ENCODE measurements at regions not wholly inside any gene's neighbourhood (a gene's known extent, or its start where the extent isn't known, plus 50 kb on each side); places are given as distances from the start of the nearest gene placed in this dataset.

DNA sequence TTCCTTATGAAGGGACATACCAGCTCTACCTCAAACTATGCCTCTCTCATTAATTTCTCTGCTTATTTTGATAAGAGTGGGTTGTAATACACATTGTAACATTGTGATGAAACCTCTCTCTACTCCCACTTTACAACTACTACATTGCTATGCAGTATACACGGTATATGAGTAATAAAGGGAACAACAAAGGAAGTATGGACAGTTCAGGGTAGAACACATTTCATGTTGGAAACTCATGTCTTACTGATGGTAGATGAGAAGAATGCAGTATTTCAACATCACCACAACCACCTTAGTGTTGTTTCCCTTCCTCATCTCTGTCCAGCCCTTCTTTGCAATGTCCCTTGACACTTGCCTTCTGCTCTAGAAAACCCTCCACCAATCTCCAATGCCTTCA is 515.9 kb upstream of the CELF4 start:
- no peak overlapping the region for H3K4me3 ChIP-seq (replicated peaks in 1 of 2; ENCODE audit: low read depth in 2 of 2, low read length in 2 of 2)
- DNase-seq (ENCODE audit: low read depth in 2 of 2), result no peak
- no peak for TF ChIP-seq CTCF (IDR thresholded peaks at IDR 0.05; ENCODE audit: low read depth, low read length)

GRCh38 chr18:38077229-38077628 is 511.6 kb upstream of the CELF4 start:
- DNase-seq (ENCODE audit: low read depth in 2 of 2), result no peak
- TF ChIP-seq CTCF (IDR thresholded peaks at IDR 0.05; ENCODE audit: low read depth, low read length), result no peak
- no peak overlapping the region for H3K4me3 ChIP-seq (replicated peaks in 1 of 2; ENCODE audit: low read depth in 2 of 2, low read length in 2 of 2)

DNA sequence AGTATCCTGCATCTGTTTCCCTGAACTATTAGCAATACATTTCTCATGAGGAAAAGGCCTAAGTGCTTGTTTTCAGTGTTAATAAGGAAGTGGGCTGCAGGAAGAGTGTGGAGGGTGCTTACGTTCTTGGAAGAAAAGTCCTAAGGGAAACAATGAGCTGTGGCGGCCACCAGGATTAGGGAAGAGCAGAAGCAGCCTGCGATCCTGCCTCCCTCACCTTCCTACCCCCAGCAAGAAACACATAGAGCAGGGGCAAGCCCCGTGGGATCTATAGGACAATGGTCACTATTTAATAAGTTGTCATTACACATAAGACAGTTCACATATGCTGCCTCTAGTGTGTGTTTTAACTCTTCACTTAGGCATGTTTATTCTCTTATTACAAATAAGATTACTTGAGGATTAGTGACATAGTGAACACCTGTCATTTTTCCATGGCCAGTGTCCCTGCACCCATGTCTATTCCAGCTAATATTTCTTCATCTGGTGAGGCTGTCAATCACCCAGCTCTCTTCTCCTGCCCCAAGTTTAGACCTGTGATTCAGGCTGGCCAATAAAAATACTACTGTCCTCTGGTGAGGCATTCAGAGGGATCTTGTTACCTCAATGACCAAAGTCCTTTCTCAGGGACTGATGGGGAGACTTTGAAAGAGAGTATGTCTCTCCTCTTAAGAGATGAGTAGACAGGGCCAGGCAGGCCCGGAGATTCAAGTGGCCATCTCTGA is 510.9 kb upstream of the CELF4 start:
- H3K4me3 ChIP-seq (replicated peaks in 1 of 2; ENCODE audit: low read depth in 2 of 2, low read length in 2 of 2), result no peak overlapping the region
- no peak for TF ChIP-seq CTCF (IDR thresholded peaks at IDR 0.05; ENCODE audit: low read depth, low read length)
- no peak for DNase-seq (ENCODE audit: low read depth in 2 of 2)

DNA sequence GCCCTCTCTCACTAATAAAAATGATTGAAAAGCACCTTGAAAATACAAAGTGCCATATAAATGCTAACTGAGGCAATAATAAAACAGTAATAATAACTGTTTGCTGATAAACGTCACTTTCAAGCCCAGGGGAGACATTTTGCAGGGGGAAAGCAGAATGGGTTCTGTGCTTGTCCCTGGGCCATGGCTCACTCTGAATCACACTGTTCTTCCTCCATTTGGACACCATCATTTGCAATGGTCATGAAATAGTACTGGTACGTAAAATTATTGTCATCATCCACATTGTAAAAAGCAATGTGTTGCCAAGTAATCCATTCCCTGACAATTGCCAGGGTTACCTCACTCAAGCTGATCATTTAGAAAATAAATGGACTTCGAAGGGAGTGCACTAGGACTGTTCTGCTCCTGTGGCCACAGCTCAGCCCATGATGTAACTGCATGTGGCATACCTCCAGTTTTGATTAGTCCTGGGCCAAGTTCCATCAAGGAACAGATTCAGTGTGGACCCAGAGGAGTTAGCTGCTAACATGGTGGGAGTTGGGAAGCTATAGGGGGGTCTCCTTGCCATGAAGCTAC is 508.8 kb upstream of the CELF4 start:
- no peak for TF ChIP-seq CTCF (IDR thresholded peaks at IDR 0.05; ENCODE audit: low read depth, low read length)
- no peak for DNase-seq (ENCODE audit: low read depth in 2 of 2)
- no peak overlapping the region for H3K4me3 ChIP-seq (replicated peaks in 1 of 2; ENCODE audit: low read depth in 2 of 2, low read length in 2 of 2)

GRCh38 chr18:38067821-38068220 is 502.2 kb upstream of the CELF4 start:
- no peak for DNase-seq (ENCODE audit: low read depth in 2 of 2)
- H3K4me3 ChIP-seq (replicated peaks in 1 of 2; ENCODE audit: low read depth in 2 of 2, low read length in 2 of 2), result no peak overlapping the region
- TF ChIP-seq CTCF (IDR thresholded peaks at IDR 0.05; ENCODE audit: low read depth, low read length), result no peak

- no peak for TF ChIP-seq CTCF (IDR thresholded peaks at IDR 0.05; ENCODE audit: low read depth, low read length)
- H3K4me3 ChIP-seq (replicated peaks in 1 of 2; ENCODE audit: low read depth in 2 of 2, low read length in 2 of 2), result no peak overlapping the region
These were observed 501.5 kb upstream of the CELF4 start for GRCh38 chr18:38067086-38067485.

More at GRCh38 chr18:38067086-38067485, 501.5 kb upstream of the CELF4 start:
- DNase-seq (ENCODE audit: low read depth in 2 of 2), result no peak
